ENCODE measurements at regions not wholly inside any gene's neighbourhood (a gene's known extent, or its start where the extent isn't known, plus 50 kb on each side); places are given as distances from the start of the nearest gene placed in this dataset.

- no peak overlapping the region for H3K27ac Mint-ChIP-seq
- Histone ChIP-seq H3K9me3 (ENCODE audit: low read depth) (no peaks in the 10 kb centered on the region), H3K4me2 (no peak overlapping the region), H3K79me2 (ENCODE audit: low read depth) (no peaks in the 10 kb centered on the region), H3K4me3 (no peak overlapping the region), H3K9ac (no peak overlapping the region), H4K20me1 (ENCODE audit: low read depth) (no peaks in the 10 kb centered on the region), H3K4me1 (no peaks in the 10 kb centered on the region), H3F3A (ENCODE audit: low read depth) (no peaks in the 10 kb centered on the region), H2AFZ (replicated peaks) (no peak overlapping the region), H3K27me3 (no peaks in the 10 kb centered on the region), H3K36me3 (no peaks in the 10 kb centered on the region), H3K27ac (no peak overlapping the region)
- no peak overlapping the region for H3K4me3 Mint-ChIP-seq
- no peaks in the 10 kb centered on the region for H3K36me3 Mint-ChIP-seq
- H3K9me3 Mint-ChIP-seq: no peaks in the 10 kb centered on the region
- H3K27me3 Mint-ChIP-seq (ENCODE audit: insufficient read depth, low read depth): no peaks in the 10 kb centered on the region
- no peak for DNase-seq (ENCODE audit: low spot score)
- no peak for TF ChIP-seq EZH2phosphoT487 (IDR thresholded peaks at IDR 0.05)
- TF ChIP-seq, protein P1, sequence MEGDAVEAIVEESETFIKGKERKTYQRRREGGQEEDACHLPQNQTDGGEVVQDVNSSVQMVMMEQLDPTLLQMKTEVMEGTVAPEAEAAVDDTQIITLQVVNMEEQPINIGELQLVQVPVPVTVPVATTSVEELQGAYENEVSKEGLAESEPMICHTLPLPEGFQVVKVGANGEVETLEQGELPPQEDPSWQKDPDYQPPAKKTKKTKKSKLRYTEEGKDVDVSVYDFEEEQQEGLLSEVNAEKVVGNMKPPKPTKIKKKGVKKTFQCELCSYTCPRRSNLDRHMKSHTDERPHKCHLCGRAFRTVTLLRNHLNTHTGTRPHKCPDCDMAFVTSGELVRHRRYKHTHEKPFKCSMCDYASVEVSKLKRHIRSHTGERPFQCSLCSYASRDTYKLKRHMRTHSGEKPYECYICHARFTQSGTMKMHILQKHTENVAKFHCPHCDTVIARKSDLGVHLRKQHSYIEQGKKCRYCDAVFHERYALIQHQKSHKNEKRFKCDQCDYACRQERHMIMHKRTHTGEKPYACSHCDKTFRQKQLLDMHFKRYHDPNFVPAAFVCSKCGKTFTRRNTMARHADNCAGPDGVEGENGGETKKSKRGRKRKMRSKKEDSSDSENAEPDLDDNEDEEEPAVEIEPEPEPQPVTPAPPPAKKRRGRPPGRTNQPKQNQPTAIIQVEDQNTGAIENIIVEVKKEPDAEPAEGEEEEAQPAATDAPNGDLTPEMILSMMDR (IDR thresholded peaks at IDR 0.05): no peak
- TF ChIP-seq EZH2 (IDR thresholded peaks at IDR 0.05): no peak
- H3K4me1 Mint-ChIP-seq: no peaks in the 10 kb centered on the region
Observed at GRCh38 chr10:88131511-88132139, 268.2 kb downstream of the PTEN start.

- no peaks in the 10 kb centered on the region for H4K20me1 ChIP-seq (ENCODE audit: low read depth)
Observed at GRCh38 chr10:88136712-88137111, 273.3 kb downstream of the PTEN start.

GRCh38 chr10:88138319-88138848 lies 275.0 kb downstream of the PTEN start:
- Mint-ChIP-seq H3K9me3 (no peaks in the 10 kb centered on the region), H3K27ac (no peak overlapping the region), H3K36me3 (no peaks in the 10 kb centered on the region), H3K27me3 (ENCODE audit: insufficient read depth, low read depth) (no peaks in the 10 kb centered on the region), H3K4me1 (no peaks in the 10 kb centered on the region), H3K4me3 (no peak overlapping the region)
- Histone ChIP-seq H3K79me2 (ENCODE audit: low read depth) (no peaks in the 10 kb centered on the region), H3K4me3 (no peak overlapping the region), H3K4me1 (no peaks in the 10 kb centered on the region), H2AFZ (replicated peaks) (no peak overlapping the region), H4K20me1 (ENCODE audit: low read depth) (no peaks in the 10 kb centered on the region), H3K4me2 (no peak overlapping the region), H3K36me3 (no peaks in the 10 kb centered on the region), H3F3A (ENCODE audit: low read depth) (no peaks in the 10 kb centered on the region), H3K27me3 (no peaks in the 10 kb centered on the region), H3K9ac (no peak overlapping the region), H3K9me3 (ENCODE audit: low read depth) (no peaks in the 10 kb centered on the region), H3K27ac (no peak overlapping the region)
- TF ChIP-seq EZH2 (IDR thresholded peaks at IDR 0.05): no peak
- TF ChIP-seq, protein P1 (IDR thresholded peaks at IDR 0.05): no peak
- no peak for TF ChIP-seq EZH2phosphoT487 (IDR thresholded peaks at IDR 0.05)
- DNase-seq (ENCODE audit: low spot score): no peak

More at GRCh38 chr10:88136712-88137111, 273.3 kb downstream of the PTEN start:
- no peaks in the 10 kb centered on the region for H3K4me1 Mint-ChIP-seq
- Histone ChIP-seq H3K4me2 (no peak overlapping the region), H3K9me3 (ENCODE audit: low read depth) (no peaks in the 10 kb centered on the region), H2AFZ (replicated peaks) (no peak overlapping the region), H3K4me1 (no peaks in the 10 kb centered on the region), H3K9ac (no peak overlapping the region), H3K27ac (no peak overlapping the region), H3K4me3 (no peak overlapping the region), H3K79me2 (ENCODE audit: low read depth) (no peaks in the 10 kb centered on the region), H3K36me3 (no peaks in the 10 kb centered on the region), H3K27me3 (no peaks in the 10 kb centered on the region), H3F3A (ENCODE audit: low read depth) (no peaks in the 10 kb centered on the region)
- no peaks in the 10 kb centered on the region for H3K27me3 Mint-ChIP-seq (ENCODE audit: insufficient read depth, low read depth)
- H3K9me3 Mint-ChIP-seq: no peaks in the 10 kb centered on the region
- no peak overlapping the region for H3K4me3 Mint-ChIP-seq
- DNase-seq (ENCODE audit: low spot score): no peak
- TF ChIP-seq EZH2 (IDR thresholded peaks at IDR 0.05): no peak
- no peak overlapping the region for H3K27ac Mint-ChIP-seq
- no peaks in the 10 kb centered on the region for H3K36me3 Mint-ChIP-seq

Data from neural progenitor cell (in vitro differentiated cells).